ENCODE measurements at regions not wholly inside any gene's neighbourhood (a gene's known extent, or its start where the extent isn't known, plus 50 kb on each side); places are given as distances from the start of the nearest gene placed in this dataset.

- Histone ChIP-seq H3K27ac (no peak overlapping the region), H3K36me3 (replicated peaks in 1 of 2) (no peaks in the 10 kb centered on the region), H3K4me3 (no peak overlapping the region), H3K27me3 (no peaks in the 10 kb centered on the region), H3K9me3 (replicated peaks in 1 of 3) (no peaks in the 10 kb centered on the region), H3K4me1 (replicated peaks in 1 of 2) (no peaks in the 10 kb centered on the region)
- no peak for TF ChIP-seq CTCF (IDR thresholded peaks at IDR 0.05)
- TF ChIP-seq POLR2A (IDR thresholded peaks at IDR 0.05), result no peak
- no peak for DNase-seq
- intact Hi-C loops (cut with DNase I), result no loop called here
- WGBS, 4 donors, result 90 to 99% (median 95%) methylated on average over 4 of the region's 4 CpGs
Observed at GRCh38 chr14:66365388-66365787, 120.8 kb upstream of the CCDC196 start.

GRCh38 chr14:66369157-66369697 lies 116.9 kb upstream of the CCDC196 start:
- H3K4me1 ChIP-seq (replicated peaks in 1 of 2), result no peaks in the 10 kb centered on the region
- H3K4me3 ChIP-seq, result no peak overlapping the region
- no peaks in the 10 kb centered on the region for H3K9me3 ChIP-seq (replicated peaks in 1 of 3)
- H3K27me3 ChIP-seq, result no peaks in the 10 kb centered on the region
- no peak overlapping the region for H3K27ac ChIP-seq
- intact Hi-C loops (cut with DNase I), result no loop called here
- DNase-seq, result no peak
- no peaks in the 10 kb centered on the region for H3K36me3 ChIP-seq (replicated peaks in 1 of 2)
- 80 to 95% (median 87%) methylated on average over 4 of the region's 4 CpGs for WGBS, 4 donors
- TF ChIP-seq CTCF (IDR thresholded peaks at IDR 0.05), result no peak
- TF ChIP-seq POLR2A (IDR thresholded peaks at IDR 0.05), result no peak

- Histone ChIP-seq H3K27ac (no peak overlapping the region), H3K27me3 (no peaks in the 10 kb centered on the region), H3K4me3 (no peak overlapping the region), H3K36me3 (replicated peaks in 1 of 2) (no peaks in the 10 kb centered on the region), H3K4me1 (replicated peaks in 1 of 2) (no peaks in the 10 kb centered on the region), H3K9me3 (replicated peaks in 1 of 3) (no peaks in the 10 kb centered on the region)
- WGBS, 4 donors, result 66 to 95% (median 84%) methylated on average over 2 of the region's 2 CpGs
- no peak for DNase-seq
- intact Hi-C loops (cut with DNase I), result no loop called here
- TF ChIP-seq POLR2A (IDR thresholded peaks at IDR 0.05), result no peak
Observed at GRCh38 chr14:66371776-66372175, 114.4 kb upstream of the CCDC196 start.

- H3K9me3 ChIP-seq (replicated peaks in 1 of 3), result no peaks in the 10 kb centered on the region
- TF ChIP-seq CTCF (IDR thresholded peaks at IDR 0.05) (no peak), POLR2A (IDR thresholded peaks at IDR 0.05) (no peak)
- H3K36me3 ChIP-seq (replicated peaks in 1 of 2), result no peaks in the 10 kb centered on the region
- H3K27ac ChIP-seq, result no peak overlapping the region
- 76 to 85% (median 82%) methylated on average over 5 of the region's 5 CpGs for WGBS, 4 donors
- no peaks in the 10 kb centered on the region for H3K27me3 ChIP-seq
- no peak overlapping the region for H3K4me3 ChIP-seq
- peaks cover 0 to 6% of the 10 kb centered on the region in 2 donors for H3K4me1 ChIP-seq (replicated peaks in 1 of 2)
- DNase-seq, result no peak
- intact Hi-C loops (cut with DNase I), result no loop called here
Observed at GRCh38 chr14:66375046-66375964, 110.9 kb upstream of the CCDC196 start.
